Superior temporal gyrus (tissue), 1 donor: ENCODE measurements at regions not wholly inside any gene's neighbourhood (a gene's known extent, or its start where the extent isn't known, plus 50 kb on each side); places are given as distances from the start of the nearest gene placed in this dataset.
"Not testable (repeated sequence)": the region's sequence is repeated elsewhere in the genome, so short reads cannot be mapped to it uniquely, and the experiment has no call there.

ENCODE experiments used
- DNase-seq: peaks from one replicate; pipeline ENCODE4 v3.0.0-alpha.2; 2016; ENCODE audit errors: extremely low spot score

DNA sequence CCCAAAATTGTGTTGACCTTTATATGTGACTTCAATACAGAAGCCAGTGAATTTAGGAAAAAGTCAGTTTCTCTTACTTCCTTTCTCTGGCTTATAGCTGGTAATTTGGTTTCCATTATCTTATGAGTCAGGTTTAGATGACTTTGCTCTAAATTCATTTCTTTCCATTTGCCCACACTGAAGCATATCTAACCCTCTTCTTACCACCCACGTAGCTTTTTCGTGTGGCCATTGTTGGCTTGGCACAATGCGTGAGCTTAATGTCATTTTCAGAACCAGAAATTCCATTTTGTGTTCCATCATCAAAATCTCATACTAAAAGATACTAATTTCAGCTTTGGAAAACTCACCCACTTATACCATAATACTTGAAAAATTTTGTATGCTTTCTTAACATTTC lies 271.2 kb downstream of the INHBA start:
- no peak for DNase-seq

DNA sequence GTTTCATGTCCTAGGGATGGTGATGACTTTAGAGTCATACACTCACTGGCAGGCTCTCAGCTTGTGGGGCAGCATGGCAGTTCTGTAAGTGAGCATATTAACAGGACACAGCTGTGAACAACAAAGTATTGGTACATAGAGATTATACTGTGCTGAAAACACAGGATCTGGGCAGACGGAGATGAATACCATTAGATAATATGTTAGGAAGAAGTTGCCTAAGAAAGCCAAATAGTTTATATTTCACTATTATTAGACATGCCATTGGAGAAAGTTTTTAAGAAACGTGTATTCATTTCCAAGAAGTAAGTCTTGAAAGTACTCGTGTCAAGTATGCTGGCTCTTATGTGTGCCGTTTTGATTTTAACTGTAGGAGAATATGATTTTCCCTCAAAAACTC lies 274.5 kb downstream of the INHBA start:
- DNase-seq = no peak

DNA sequence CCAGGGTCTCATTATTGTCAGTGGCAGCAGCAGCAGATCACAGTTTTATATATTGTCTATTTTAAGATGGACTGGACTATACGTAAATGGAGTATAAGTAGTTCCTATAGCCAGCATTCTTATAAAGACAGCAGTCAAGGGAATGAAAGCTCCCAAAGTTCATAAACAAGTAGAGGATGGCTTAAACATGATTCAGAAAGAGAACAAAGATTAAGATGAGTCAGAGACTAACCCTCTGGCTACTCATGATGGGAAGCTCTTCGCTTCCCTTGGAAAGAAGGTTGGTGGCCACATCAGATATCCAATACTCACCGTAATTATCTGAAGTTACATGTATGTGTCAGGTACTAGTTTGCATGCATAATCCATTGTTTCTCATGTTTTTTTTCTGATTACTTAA lies 277.0 kb downstream of the INHBA start:
- no peak for DNase-seq

DNA sequence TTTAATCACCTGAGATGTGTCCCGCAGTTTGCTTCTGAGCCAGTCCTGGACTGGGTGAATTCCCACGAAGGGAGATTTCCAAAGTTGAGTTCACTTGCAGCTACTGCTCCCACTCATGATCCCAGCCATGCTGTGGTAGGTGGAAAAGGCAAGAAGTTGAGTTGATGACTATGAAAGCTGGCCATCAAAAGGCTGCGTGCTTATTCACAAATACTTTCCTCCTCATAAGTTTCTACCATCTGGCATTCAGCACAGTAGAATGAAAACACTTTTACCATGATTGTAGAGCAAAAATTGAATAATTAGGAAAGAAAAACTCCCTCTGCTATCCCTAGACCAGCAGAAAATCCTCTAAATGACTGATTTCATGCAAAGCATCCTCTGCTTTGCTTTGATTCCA lies 281.8 kb downstream of the INHBA start:
- no peak for DNase-seq

DNA sequence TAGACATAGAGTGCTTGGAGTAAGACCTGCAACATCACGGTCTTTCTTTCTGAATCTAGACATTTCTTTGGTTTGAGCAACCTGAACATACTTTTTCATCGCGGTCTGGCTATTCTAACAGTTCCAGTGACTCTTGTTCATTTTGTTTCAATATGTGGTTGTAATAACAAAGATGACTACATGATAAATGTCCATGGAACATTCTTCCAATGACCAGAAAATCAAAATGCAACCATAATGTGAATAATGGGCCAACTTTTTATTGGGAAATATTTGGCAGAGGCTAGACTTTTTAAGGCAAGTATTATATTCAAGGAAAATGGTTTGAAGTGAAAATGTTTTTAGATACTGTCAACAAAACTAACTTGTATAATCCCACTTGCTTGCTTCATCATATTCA lies 282.5 kb downstream of the INHBA start:
- DNase-seq = no peak

DNA sequence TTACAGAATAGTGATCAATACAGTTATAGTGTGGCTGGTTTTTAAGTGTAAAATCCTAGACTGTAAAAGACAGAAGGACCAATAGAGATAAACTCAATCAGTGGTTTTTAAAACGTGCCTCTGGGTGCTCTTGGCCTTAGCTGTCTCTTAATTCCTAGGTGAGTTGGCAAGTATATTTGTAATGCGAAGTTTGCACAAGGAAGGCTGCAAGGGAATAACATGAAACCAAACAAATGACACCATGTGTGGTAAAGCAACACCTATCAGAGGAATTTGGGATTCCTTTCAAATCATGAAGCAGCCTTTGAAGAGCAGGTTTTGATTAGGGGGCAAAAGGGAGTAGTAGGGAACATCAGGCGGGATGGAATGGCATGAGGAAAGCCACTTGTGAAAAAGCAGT lies 284.6 kb downstream of the INHBA start:
- DNase-seq = no peak

DNA sequence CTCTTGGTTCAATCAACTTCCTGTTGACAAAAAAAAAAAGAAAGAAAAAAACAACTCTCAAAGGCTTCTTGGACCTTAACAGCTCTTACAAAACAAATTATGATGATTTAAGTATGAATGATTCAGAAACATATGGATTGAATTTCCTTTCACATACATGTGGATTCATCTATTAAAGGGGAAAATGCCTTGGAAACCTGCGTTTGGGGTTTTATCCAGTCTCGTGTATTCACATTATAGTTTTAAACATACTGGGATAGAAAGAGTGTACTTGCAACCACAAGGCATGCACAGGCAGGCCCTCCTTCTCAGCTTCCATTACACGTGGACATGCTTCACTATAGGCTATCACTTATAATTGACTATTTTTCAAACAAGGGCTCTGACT lies 286.7 kb downstream of the INHBA start:
- DNase-seq = no peak

DNA sequence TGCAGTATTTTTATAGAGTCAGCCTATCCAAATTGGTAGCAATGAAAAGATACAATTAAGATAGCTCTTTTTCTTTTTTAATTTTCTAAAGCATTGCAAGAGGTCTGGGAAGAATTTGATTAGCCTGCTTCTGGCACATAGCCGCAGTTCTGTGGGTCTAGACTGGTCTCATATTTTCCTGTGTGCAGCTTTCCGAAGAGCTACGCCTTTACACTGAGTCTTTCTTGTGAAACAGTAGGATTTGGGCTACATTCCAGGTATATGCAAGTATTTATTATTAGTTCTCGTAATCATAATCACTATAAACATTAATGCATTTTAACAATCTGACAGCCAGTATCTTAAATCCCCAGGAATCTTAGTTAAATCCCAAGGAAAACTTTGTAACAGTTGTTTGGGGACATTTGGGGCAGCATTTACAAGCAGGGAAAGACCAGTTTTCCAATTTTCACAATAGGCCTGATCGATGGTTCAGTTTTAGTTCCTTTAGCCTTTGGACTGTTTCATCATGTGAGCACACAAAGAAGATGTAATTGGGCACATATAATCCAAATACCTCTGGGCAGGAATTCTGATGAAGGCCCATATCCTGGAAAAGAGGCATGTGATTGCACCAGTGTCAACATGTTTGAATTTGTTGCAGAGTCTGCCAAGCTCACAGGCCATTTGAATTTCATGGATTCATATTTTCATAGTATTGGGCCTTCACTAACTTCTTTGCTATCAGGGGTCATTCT lies 287.3 kb downstream of the INHBA start:
- DNase-seq = no peak

DNA sequence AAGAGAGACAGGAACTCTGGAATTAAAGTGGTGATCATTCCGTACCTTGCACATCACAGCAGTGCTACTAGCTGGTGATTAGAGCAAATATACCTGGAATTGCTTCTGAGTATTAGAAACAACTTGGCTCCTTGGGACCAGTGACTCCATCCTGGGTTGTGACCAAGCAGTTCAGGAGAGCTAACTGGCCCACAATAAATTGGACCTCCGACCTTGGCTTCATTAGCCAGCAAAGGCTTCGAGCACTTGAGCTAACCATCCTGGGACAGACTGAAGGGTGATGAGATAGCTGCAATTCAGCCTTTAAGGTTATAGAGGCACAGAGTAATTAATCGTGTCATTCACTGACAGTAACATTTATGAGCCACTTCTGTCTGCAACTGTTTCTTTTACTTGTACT lies 287.8 kb downstream of the INHBA start:
- DNase-seq = no peak

DNA sequence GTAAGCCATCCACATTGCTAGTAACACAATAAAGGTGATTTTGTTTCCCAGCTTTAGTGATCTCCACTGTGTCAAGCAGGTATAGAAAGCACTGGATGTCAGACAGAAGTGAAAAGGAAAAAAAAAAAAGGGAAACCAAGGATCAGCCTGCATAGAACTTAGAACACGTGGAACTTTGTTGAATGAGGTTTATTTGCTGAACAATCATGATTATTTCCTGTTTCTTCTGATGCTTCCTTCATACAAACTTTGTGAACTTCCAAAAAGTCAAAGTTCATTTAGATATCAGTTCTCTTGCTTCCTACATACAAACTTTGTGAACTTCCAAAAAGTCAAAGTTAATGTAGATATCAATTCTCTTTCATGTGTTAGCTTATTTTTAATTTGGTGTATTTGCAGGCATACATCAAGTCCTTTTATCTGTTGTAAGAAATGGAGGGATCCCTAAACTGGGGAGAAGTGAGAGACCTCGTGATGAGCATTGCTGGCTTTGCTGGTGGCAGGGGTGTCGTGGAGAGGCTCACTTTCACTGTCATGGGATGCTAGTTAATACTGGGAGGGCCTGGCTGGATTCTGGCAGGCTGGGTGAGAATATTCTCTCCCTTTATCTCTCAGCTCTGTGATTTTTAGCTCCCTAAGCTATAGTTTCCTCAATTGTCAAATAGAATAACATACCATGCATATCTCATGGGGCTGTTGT lies 298.4 kb downstream of the INHBA start:
- DNase-seq = no peak

DNA sequence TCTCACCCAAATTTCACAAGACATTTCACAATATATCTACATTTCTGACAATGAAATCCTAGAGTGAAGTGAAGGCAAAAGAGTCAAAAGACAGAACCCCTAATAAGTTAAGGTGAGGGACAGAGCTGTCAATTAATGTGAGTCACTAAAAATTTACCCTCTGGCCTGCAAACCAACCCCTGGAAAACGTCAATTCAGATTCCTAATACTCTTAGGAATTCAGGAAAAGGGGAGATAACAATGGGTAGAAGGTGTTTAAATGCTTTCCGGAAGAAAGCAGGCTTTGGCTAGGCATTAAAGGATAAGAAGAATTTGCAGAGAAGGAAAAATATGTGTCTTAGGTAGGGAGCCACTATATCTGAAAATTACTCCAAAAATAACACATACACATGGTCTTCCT lies 299.6 kb downstream of the INHBA start:
- DNase-seq = no peak

DNA sequence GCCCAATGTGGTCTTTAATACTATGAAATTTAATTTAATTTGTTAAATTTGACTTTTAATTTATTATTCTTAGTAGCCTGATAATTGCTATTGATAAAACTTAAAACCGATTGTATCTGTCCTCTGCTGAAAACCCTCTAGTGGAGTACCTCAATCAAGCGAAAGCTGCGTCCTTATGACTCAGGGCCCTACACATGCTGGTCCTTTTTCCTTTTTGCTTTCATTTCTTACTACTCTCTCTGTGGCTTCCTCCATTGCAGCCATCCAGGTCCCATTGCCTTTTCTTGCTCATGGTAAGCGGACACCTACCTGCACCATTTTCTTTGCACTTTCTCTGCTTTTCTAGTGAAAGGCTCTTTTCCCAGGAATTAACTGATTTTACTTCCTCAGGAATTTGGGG lies 301.1 kb downstream of the INHBA start:
- no peak for DNase-seq

DNA sequence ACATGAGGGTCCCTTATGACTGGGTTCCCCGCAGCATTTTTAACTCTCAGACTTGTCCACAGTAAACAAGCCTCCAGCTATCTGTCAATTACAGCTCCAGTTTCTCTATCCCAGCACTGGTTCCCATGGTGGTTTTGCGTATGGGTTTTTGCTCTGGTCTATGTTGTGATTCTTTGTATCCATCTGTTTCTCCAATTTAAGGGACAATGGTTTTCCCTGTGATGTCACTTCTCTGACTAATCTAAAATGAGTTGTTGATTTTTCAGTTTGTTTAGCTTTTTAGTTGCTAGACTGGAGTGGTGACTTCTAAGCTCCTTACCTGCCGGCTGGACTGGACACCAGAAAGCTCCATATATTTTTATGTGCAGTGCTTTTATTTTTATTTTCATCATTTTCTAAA lies 303.7 kb downstream of the INHBA start:
- DNase-seq = no peak

DNA sequence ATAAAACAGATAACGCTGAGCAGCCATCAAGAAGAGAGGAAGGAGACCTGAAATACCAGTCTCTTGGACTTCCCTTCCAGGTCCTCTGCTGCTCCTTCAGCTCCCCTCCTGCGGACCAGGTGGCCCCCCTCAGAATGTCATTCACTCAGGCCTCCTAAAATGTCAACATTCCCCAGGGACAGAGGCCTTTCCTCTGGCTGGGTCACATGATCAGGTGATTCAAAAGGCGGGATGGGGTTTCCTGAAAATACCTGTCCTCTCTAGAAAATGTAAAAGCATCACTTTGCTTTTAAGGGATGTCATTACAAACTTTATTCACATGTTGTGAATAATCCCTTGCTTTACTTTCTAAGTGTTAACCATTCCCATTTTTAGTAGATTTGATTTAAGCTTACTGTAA lies 311.1 kb downstream of the INHBA start:
- DNase-seq = no peak

DNA sequence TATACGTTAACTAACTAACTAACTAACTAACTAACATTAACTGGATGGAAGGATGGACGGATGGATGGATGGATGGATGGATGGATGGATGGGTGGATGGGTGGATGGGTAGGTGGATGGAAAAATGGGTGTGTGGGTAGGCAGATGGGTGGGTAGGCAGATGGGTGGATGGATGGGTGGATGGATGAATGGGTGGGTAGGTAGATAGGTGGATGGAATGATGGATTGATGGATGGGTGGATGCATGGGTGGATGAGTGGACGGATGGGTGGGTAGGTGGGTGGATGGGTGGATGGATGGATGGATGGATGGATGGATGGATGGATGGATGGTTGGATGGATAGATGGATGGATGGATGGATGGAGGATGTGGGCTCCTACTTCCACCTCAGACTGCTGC lies 314.0 kb downstream of the INHBA start:
- not testable (repeated sequence) for DNase-seq

DNA sequence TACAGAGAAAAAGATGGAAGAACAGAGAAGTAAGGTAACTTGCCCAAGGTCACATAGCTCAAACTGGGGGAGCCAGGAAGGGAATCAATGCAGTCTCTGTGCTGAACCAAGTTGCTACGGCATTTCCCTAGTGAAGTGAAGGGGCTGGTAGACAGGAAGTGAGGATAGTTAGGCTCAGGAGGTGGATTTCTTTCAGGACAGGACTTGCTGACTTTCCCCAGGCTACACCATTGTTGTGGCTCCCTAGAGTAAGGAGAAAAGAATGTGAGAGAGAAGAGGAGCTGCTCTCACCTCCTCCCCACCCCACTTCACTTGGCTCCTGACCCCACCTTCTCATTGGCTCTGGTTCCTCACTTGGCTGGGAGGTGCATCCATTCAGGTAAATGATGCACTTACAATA lies 316.9 kb downstream of the INHBA start:
- DNase-seq = no peak

DNA sequence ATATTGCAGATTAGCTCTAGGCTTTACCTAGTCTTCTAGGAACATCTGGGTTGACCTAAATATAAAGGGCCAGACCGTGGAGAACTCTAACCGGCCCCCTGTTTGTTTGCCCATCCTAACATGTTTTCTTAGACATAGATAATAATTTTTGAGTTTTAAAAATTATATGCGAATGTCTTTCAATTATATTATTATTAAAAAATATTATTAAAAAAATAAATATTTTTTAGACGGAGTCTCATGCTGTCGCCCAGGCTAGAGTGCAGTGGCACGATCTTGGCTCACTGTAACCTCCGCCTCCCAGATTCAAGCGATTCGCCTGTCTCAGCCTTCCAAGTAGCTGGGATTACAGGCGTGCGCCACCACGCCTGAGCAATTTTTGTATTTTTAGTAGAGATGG lies 318.5 kb downstream of the INHBA start:
- DNase-seq = no peak

DNA sequence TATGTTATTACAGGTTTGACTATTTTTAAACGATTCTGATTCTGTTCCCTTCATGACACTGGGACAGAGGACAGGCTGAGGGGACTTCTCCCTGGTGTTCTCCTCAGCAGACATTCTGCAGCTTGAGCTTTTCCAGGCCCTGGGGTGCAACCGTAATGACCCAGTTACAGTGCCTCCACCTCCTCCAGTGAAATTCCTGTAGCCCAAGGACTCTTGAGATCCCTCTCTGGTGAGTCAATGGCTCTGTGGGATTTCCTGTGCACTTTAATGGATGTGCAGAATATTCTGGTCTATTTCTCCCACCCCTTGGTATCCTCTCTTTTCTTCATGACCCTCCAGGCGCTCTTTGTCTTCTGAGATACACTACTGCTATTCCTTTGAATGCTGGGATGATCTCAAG lies 319.3 kb downstream of the INHBA start:
- no peak for DNase-seq

DNA sequence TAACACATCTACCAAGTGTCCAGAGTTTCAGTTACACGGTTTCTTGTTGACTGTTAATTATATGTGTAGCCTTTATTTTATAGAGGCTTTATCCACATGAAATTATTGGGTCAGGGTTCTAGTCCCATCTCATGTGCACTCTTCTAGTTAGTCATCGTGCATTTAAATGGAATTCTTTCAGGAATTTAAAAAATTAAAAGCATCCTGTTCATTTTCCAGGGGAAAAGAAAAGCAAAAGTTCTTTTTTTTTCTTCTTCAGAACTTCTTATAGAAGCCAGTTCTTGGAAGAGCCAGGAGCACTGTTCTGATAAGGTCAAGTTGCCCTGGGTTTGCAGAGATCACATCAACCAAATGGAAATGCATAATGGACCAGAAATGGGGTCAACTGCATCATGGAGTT lies 324.7 kb downstream of the INHBA start:
- no peak for DNase-seq

DNA sequence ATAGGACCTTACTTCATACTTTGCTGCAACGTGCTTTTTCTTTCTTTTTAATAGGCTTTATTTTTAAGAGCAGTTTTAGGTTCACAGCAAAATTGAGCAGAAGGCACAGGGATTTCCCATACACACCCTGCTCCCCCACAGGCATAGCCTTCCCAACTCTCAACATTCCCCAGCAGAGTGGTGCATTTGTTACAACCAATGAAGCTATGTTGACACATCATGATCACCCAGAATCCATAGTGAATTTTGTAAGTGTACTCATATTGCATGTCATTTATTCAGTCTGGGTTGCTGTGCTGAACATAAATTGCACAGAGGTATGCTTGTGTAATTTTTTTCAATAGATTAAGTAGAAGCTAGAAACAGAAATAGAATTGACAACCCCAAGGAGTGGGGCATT lies 327.3 kb downstream of the INHBA start:
- DNase-seq = no peak

DNA sequence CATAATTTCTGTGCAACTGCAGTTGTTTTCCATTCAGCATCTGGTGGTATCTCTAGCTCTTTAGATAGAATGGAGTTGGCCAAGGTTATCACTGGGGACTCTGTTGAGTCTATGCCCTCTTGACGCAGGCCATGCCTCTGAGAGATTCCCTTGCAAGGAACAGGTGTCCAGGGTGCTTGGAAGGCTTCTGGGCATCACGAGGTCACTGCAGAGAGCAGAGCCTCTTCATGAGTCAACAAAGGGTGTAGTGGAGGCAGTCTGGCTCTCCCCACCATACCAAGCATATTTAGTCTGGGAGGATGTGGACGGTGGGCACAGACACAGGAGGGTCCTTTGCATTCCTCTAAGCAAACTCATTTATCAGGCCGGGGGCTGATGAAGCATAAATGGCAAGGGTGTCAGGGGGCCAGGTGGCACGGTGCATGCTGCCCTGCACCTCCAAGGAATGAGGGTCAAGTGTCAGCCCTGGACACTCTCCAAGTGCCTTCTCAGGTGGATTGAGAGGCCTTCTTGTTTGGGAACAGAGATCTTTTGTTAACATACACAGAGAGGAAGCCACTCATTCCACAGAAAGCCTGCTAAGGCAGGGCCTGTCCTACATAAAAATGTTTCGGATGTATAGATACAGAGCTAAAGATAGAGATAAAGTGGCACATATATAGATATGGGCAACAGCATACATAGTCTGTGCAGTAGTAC lies 328.6 kb downstream of the INHBA start:
- no peak for DNase-seq

DNA sequence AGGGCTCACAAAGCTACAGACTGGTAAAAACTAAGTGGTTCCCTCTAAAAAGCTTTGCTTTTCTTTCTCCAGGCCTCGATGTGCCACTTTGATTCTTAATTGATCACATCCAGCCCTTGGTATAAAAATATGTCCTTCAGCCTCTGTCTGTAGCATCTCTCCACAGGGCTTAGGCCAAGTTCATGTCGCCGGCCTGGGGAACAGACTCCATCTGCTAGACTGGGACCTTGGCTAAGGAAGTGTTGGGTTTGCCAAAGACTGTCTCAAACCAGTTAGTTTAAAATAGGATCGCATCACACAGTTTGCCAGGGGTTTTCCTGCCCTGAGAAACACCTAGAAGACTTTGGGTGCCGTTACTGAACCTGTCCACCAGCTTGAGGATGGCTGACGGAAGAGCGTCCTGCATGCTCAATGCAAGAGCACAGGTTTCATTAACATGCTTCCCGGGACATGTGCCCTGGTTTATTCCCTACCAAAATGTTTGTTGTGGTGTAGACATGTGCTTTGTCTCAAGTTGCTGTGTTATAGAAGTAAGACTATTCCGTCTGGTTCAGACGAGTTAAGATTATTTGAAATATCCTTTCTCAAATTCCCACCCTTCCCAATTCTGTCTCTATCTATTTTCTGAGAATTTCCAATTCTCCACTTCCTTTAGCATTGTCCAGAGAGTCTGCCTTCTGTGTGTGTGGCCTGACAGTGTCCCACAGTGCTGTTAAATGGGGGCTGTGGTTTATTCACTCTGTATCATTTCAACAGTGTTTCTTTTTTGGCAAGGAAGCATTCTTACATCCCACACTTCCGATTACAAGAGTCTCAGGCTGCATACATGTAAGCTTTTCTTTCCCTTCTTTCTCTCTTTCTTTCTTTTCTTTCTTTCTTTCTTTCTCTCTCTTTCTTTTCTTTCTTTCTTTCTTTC lies 334.7 kb downstream of the INHBA start:
- no peak for DNase-seq
